Naive B cell (primary cell): ENCODE measurements at regions not wholly inside any gene's neighbourhood (a gene's known extent, or its start where the extent isn't known, plus 50 kb on each side); places are given as distances from the start of the nearest gene placed in this dataset.
"Not testable (repeated sequence)": the region's sequence is repeated elsewhere in the genome, so short reads cannot be mapped to it uniquely, and the experiment has no call there.

Experiments used
- ATAC-seq, 2 donors: fragments of 150-1000 bp; cut with Tn5 transposase; 2 replicates each; pipeline ENCODE4 v1.10.0; 2021; ENCODE audit warnings: low read depth in 2 of 2, mild to moderate bottlenecking in 2 of 2, moderate library complexity in 2 of 2
- DNase-seq: peaks from one replicate; pipeline ENCODE4 v3.0.0; 2022
- H3K27ac Mint-ChIP-seq, 6 donors: one replicate each; pipeline ENCODE4 v1.8.0; 2020 to 2022; ENCODE audit warnings: mild to moderate bottlenecking in 6 of 6, mixed read lengths in 6 of 6, moderate library complexity in 5 of 6, inconsistent platforms in 2 of 6
- H3K27me3 Mint-ChIP-seq, 3 donors: one replicate each; pipeline ENCODE4 v1.8.0; 2021 to 2022; ENCODE audit warnings: mixed read lengths in 3 of 3, mild to moderate bottlenecking in 1 of 3
- H3K36me3 Mint-ChIP-seq, 2 donors: one replicate each; pipeline ENCODE4 v1.8.0; 2020 to 2022; ENCODE audit warnings: mixed read lengths in 2 of 2, inconsistent platforms in 1 of 2, mild to moderate bottlenecking in 1 of 2
- H3K4me1 Mint-ChIP-seq, 3 donors: one replicate each; pipeline ENCODE4 v1.8.0; 2020 to 2022; ENCODE audit warnings: mixed read lengths in 3 of 3, inconsistent platforms in 1 of 3, mild to moderate bottlenecking in 1 of 3, moderate library complexity in 1 of 3
- H3K4me3 Mint-ChIP-seq, 8 donors: one replicate each; pipeline ENCODE4 v1.8.0; 2020 to 2022; ENCODE audit warnings: mild to moderate bottlenecking in 8 of 8, mixed read lengths in 8 of 8, moderate library complexity in 8 of 8, inconsistent platforms in 2 of 8
- H3K9me3 Mint-ChIP-seq, 7 donors: one replicate each; pipeline ENCODE4 v1.8.0; 2020 to 2022; ENCODE audit warnings: mixed read lengths in 7 of 7, mild to moderate bottlenecking in 5 of 7, inconsistent platforms in 2 of 7, moderate library complexity in 1 of 7

GRCh38 chr2:110031722-110032327 is 83.8 kb downstream of the MALL start:
- H3K27ac Mint-ChIP-seq, ATAC-seq, H3K4me3 Mint-ChIP-seq, H3K4me1 Mint-ChIP-seq, H3K27me3 Mint-ChIP-seq, DNase-seq, H3K36me3 Mint-ChIP-seq, H3K9me3 Mint-ChIP-seq: not testable (repeated sequence)
